DMS 273 treated with DMSO at 0.1 percent for 48 hours (cell line): ENCODE measurements at regions not wholly inside any gene's neighbourhood (a gene's known extent, or its start where the extent isn't known, plus 50 kb on each side); places are given as distances from the start of the nearest gene placed in this dataset.

ENCODE experiments used
- DNase-seq: peaks from one replicate; lab custom pipeline; 2025; lab: John Stamatoyannopoulos, UW

GRCh38 chr15:53400986-53401385, 358.5 kb downstream of the WDR72 start:
- DNase-seq = no peak

GRCh38 chr15:53397041-53397616, 362.3 kb downstream of the WDR72 start:
- DNase-seq = no peak

- DNase-seq = no peak
These were observed 363.6 kb downstream of the WDR72 start for GRCh38 chr15:53395871-53396270.

- no peak for DNase-seq
These were observed 368.9 kb downstream of the WDR72 start for GRCh38 chr15:53390549-53390948.

- no peak for DNase-seq
These were observed 370.0 kb downstream of the WDR72 start for GRCh38 chr15:53389271-53390037.

- no peak for DNase-seq
These were observed 375.0 kb downstream of the WDR72 start for GRCh38 chr15:53384417-53384816.

GRCh38 chr15:53378096-53378800, 381.2 kb downstream of the WDR72 start:
- DNase-seq = no peak

- DNase-seq = no peak
These were observed 391.7 kb downstream of the WDR72 start for GRCh38 chr15:53367740-53368139.

GRCh38 chr15:53360881-53361280, 398.6 kb downstream of the WDR72 start:
- DNase-seq = no peak

- DNase-seq = no peak
These were observed 400.4 kb downstream of the WDR72 start for GRCh38 chr15:53359038-53359437.

- no peak for DNase-seq
These were observed 404.6 kb downstream of the WDR72 start for GRCh38 chr15:53354874-53355273.

GRCh38 chr15:53351373-53351772, 408.1 kb downstream of the WDR72 start:
- DNase-seq = no peak

- no peak for DNase-seq
These were observed 412.9 kb downstream of the WDR72 start for GRCh38 chr15:53346583-53346982.

- DNase-seq = no peak
These were observed 427.9 kb downstream of the WDR72 start for GRCh38 chr15:53331328-53332190.

GRCh38 chr15:53328341-53328740, 431.1 kb downstream of the WDR72 start:
- DNase-seq = no peak

GRCh38 chr15:53324061-53324460, 435.4 kb downstream of the WDR72 start:
- DNase-seq = no peak

GRCh38 chr15:53323191-53323590, 436.3 kb downstream of the WDR72 start:
- no peak for DNase-seq

GRCh38 chr15:53320816-53321215, 438.6 kb downstream of the WDR72 start:
- DNase-seq = no peak

- no peak for DNase-seq
These were observed 446.8 kb downstream of the WDR72 start for GRCh38 chr15:53312707-53313106.

GRCh38 chr15:53310709-53311108, 448.8 kb downstream of the WDR72 start:
- no peak for DNase-seq

- no peak for DNase-seq
These were observed 451.4 kb downstream of the WDR72 start for GRCh38 chr15:53307952-53308624.

GRCh38 chr15:53305554-53305953, 453.9 kb downstream of the WDR72 start:
- no peak for DNase-seq
